ENCODE measurements at regions not wholly inside any gene's neighbourhood (a gene's known extent, or its start where the extent isn't known, plus 50 kb on each side); places are given as distances from the start of the nearest gene placed in this dataset.
"Not testable (repeated sequence)": the region's sequence is repeated elsewhere in the genome, so short reads cannot be mapped to it uniquely, and the experiment has no call there.

GRCh38 chr17:71842986-71843385 lies 277.8 kb upstream of the SOX9 start:
- TF ChIP-seq ZNF274 (IDR thresholded peaks at IDR 0.05; ENCODE audit: low read depth, low read length) = no peak
- no peak overlapping the region for H3K4me3 ChIP-seq (ENCODE audit: low read length)

- TF ChIP-seq ZNF274 (IDR thresholded peaks at IDR 0.05; ENCODE audit: low read depth, low read length) = no peak
- H3K4me3 ChIP-seq (ENCODE audit: low read length) = no peak overlapping the region
Observed at GRCh38 chr17:71845337-71845736, 275.5 kb upstream of the SOX9 start.

- no peak for TF ChIP-seq ZNF274 (IDR thresholded peaks at IDR 0.05; ENCODE audit: low read depth, low read length)
- no peak overlapping the region for H3K4me3 ChIP-seq (ENCODE audit: low read length)
Observed at GRCh38 chr17:71846561-71847110, 274.2 kb upstream of the SOX9 start.

- TF ChIP-seq ZNF274 (IDR thresholded peaks at IDR 0.05; ENCODE audit: low read depth, low read length) = no peak
- no peak overlapping the region for H3K4me3 ChIP-seq (ENCODE audit: low read length)
Observed at GRCh38 chr17:71849783-71850768, 270.7 kb upstream of the SOX9 start.

GRCh38 chr17:71850812-71851211 lies 270.0 kb upstream of the SOX9 start:
- no peak for TF ChIP-seq ZNF274 (IDR thresholded peaks at IDR 0.05; ENCODE audit: low read depth, low read length)
- no peak overlapping the region for H3K4me3 ChIP-seq (ENCODE audit: low read length)

- TF ChIP-seq ZNF274 (IDR thresholded peaks at IDR 0.05; ENCODE audit: low read depth, low read length) = no peak
Observed at GRCh38 chr17:71855010-71855409, 265.8 kb upstream of the SOX9 start.

GRCh38 chr17:71864755-71865154 lies 256.1 kb upstream of the SOX9 start:
- no peak for TF ChIP-seq ZNF274 (IDR thresholded peaks at IDR 0.05; ENCODE audit: low read depth, low read length)

More at GRCh38 chr17:71855010-71855409, 265.8 kb upstream of the SOX9 start:
- H3K4me3 ChIP-seq (ENCODE audit: low read length) = no peak overlapping the region

GRCh38 chr17:71866095-71866494 lies 254.7 kb upstream of the SOX9 start:
- TF ChIP-seq ZNF274 (IDR thresholded peaks at IDR 0.05; ENCODE audit: low read depth, low read length) = no peak
- H3K4me3 ChIP-seq (ENCODE audit: low read length) = no peak overlapping the region

More at GRCh38 chr17:71864755-71865154, 256.1 kb upstream of the SOX9 start:
- no peak overlapping the region for H3K4me3 ChIP-seq (ENCODE audit: low read length)

- no peak overlapping the region for H3K4me3 ChIP-seq (ENCODE audit: low read length)
- no peak for TF ChIP-seq ZNF274 (IDR thresholded peaks at IDR 0.05; ENCODE audit: low read depth, low read length)
Observed at GRCh38 chr17:71869293-71869692, 251.5 kb upstream of the SOX9 start.

GRCh38 chr17:71869841-71870545 lies 250.8 kb upstream of the SOX9 start:
- TF ChIP-seq ZNF274 (IDR thresholded peaks at IDR 0.05; ENCODE audit: low read depth, low read length) = no peak
- H3K4me3 ChIP-seq (ENCODE audit: low read length) = no peak overlapping the region

- H3K4me3 ChIP-seq (ENCODE audit: low read length) = no peak overlapping the region
- TF ChIP-seq ZNF274 (IDR thresholded peaks at IDR 0.05; ENCODE audit: low read depth, low read length) = no peak
Observed at GRCh38 chr17:71870546-71870862, 250.3 kb upstream of the SOX9 start.

- no peak overlapping the region for H3K4me3 ChIP-seq (ENCODE audit: low read length)
- TF ChIP-seq ZNF274 (IDR thresholded peaks at IDR 0.05; ENCODE audit: low read depth, low read length) = no peak
Observed at GRCh38 chr17:71872843-71873485, 247.9 kb upstream of the SOX9 start.

GRCh38 chr17:71874773-71875172 lies 246.0 kb upstream of the SOX9 start:
- not testable (repeated sequence) for H3K4me3 ChIP-seq (ENCODE audit: low read length)

GRCh38 chr17:71878271-71878670 lies 242.5 kb upstream of the SOX9 start:
- H3K4me3 ChIP-seq (ENCODE audit: low read length) = no peak overlapping the region
- no peak for TF ChIP-seq ZNF274 (IDR thresholded peaks at IDR 0.05; ENCODE audit: low read depth, low read length)

Data from GM08714 (cell line).